ENCODE measurements at regions not wholly inside any gene's neighbourhood (a gene's known extent, or its start where the extent isn't known, plus 50 kb on each side); places are given as distances from the start of the nearest gene placed in this dataset.
A peak's percentile ranks its signal among the peaks of the same experiment; 100 is the strongest.

- peak; percentile 51 for DNase-seq (ENCODE audit: extremely low read depth, low read depth)
- peak; percentile 64 for TF ChIP-seq CTCF (IDR thresholded peaks at IDR 0.05; ENCODE audit: low read depth, low read length)
These were observed 120.7 kb upstream of the TRIM2 start for GRCh38 chr4:153083447-153083947.

- TF ChIP-seq CTCF (IDR thresholded peaks at IDR 0.05; ENCODE audit: low read depth, low read length) = no peak
- DNase-seq (ENCODE audit: extremely low read depth, low read depth) = no peak
These were observed 119.8 kb upstream of the TRIM2 start for GRCh38 chr4:153084224-153084979.

- TF ChIP-seq CTCF (IDR thresholded peaks at IDR 0.05; ENCODE audit: low read depth, low read length) = peak; percentile 99
These were observed 119.1 kb upstream of the TRIM2 start for GRCh38 chr4:153084980-153085630.

GRCh38 chr4:153087671-153088194 is 116.5 kb upstream of the TRIM2 start:
- DNase-seq (ENCODE audit: extremely low read depth, low read depth) = no peak
- TF ChIP-seq CTCF (IDR thresholded peaks at IDR 0.05; ENCODE audit: low read depth, low read length) = no peak

More at GRCh38 chr4:153084980-153085630, 119.1 kb upstream of the TRIM2 start:
- DNase-seq (ENCODE audit: extremely low read depth, low read depth) = peak; percentile 18

GRCh38 chr4:153089742-153090141 is 114.5 kb upstream of the TRIM2 start:
- TF ChIP-seq CTCF (IDR thresholded peaks at IDR 0.05; ENCODE audit: low read depth, low read length) = no peak
- DNase-seq (ENCODE audit: extremely low read depth, low read depth) = no peak

GRCh38 chr4:153090181-153090580 is 114.1 kb upstream of the TRIM2 start:
- no peak for DNase-seq (ENCODE audit: extremely low read depth, low read depth)
- TF ChIP-seq CTCF (IDR thresholded peaks at IDR 0.05; ENCODE audit: low read depth, low read length) = no peak
